ENCODE measurements at regions not wholly inside any gene's neighbourhood (a gene's known extent, or its start where the extent isn't known, plus 50 kb on each side); places are given as distances from the start of the nearest gene placed in this dataset.

- DNase-seq (ENCODE audit: low read depth in 1 of 2, low spot score in 1 of 2), result no peak
These were observed 161.1 kb upstream of the DPYD start for GRCh38 chr1:98081944-98082343.

GRCh38 chr1:98078596-98078995, 157.8 kb upstream of the DPYD start:
- no peak for DNase-seq (ENCODE audit: low read depth in 1 of 2, low spot score in 1 of 2)

GRCh38 chr1:98077691-98078090, 156.9 kb upstream of the DPYD start:
- no peak for DNase-seq (ENCODE audit: low read depth in 1 of 2, low spot score in 1 of 2)

GRCh38 chr1:98075626-98076025, 154.8 kb upstream of the DPYD start:
- DNase-seq (ENCODE audit: low read depth in 1 of 2, low spot score in 1 of 2), result no peak

- DNase-seq (ENCODE audit: low read depth in 1 of 2, low spot score in 1 of 2), result no peak
These were observed 153.0 kb upstream of the DPYD start for GRCh38 chr1:98073823-98074222.

GRCh38 chr1:98073106-98073505, 152.3 kb upstream of the DPYD start:
- no peak for DNase-seq (ENCODE audit: low read depth in 1 of 2, low spot score in 1 of 2)

GRCh38 chr1:98072047-98072446, 151.2 kb upstream of the DPYD start:
- DNase-seq (ENCODE audit: low read depth in 1 of 2, low spot score in 1 of 2), result no peak

- no peak for DNase-seq (ENCODE audit: low read depth in 1 of 2, low spot score in 1 of 2)
These were observed 147.2 kb upstream of the DPYD start for GRCh38 chr1:98068016-98068415.

- no peak for DNase-seq (ENCODE audit: low read depth in 1 of 2, low spot score in 1 of 2)
These were observed 146.1 kb upstream of the DPYD start for GRCh38 chr1:98066911-98067310.

- DNase-seq (ENCODE audit: low read depth in 1 of 2, low spot score in 1 of 2), result no peak
These were observed 138.8 kb upstream of the DPYD start for GRCh38 chr1:98059620-98060019.

- DNase-seq (ENCODE audit: low read depth in 1 of 2, low spot score in 1 of 2), result no peak
These were observed 137.8 kb upstream of the DPYD start for GRCh38 chr1:98058676-98059075.

- no peak for DNase-seq (ENCODE audit: low read depth in 1 of 2, low spot score in 1 of 2)
These were observed 136.5 kb upstream of the DPYD start for GRCh38 chr1:98057236-98057910.

GRCh38 chr1:98056781-98057180, 135.9 kb upstream of the DPYD start:
- DNase-seq (ENCODE audit: low read depth in 1 of 2, low spot score in 1 of 2), result no peak

- DNase-seq (ENCODE audit: low read depth in 1 of 2, low spot score in 1 of 2), result no peak
These were observed 134.6 kb upstream of the DPYD start for GRCh38 chr1:98055457-98055856.

GRCh38 chr1:98054786-98055185, 134.0 kb upstream of the DPYD start:
- no peak for DNase-seq (ENCODE audit: low read depth in 1 of 2, low spot score in 1 of 2)

GRCh38 chr1:98054367-98054701, 133.5 kb upstream of the DPYD start:
- no peak for DNase-seq (ENCODE audit: low read depth in 1 of 2, low spot score in 1 of 2)

GRCh38 chr1:98053471-98054366, 132.9 kb upstream of the DPYD start:
- DNase-seq (ENCODE audit: low read depth in 1 of 2, low spot score in 1 of 2), result peak in 1 of 2 donors; percentile 42

- DNase-seq (ENCODE audit: low read depth in 1 of 2, low spot score in 1 of 2), result peak; percentile 44 to 69
These were observed 130.3 kb upstream of the DPYD start for GRCh38 chr1:98051065-98051675.

- no peak for DNase-seq (ENCODE audit: low read depth in 1 of 2, low spot score in 1 of 2)
These were observed 128.7 kb upstream of the DPYD start for GRCh38 chr1:98049370-98050135.

GRCh38 chr1:98048751-98049325, 128.0 kb upstream of the DPYD start:
- no peak for DNase-seq (ENCODE audit: low read depth in 1 of 2, low spot score in 1 of 2)

GRCh38 chr1:98048244-98048643, 127.4 kb upstream of the DPYD start:
- peak in 1 of 2 donors; percentile 48 for DNase-seq (ENCODE audit: low read depth in 1 of 2, low spot score in 1 of 2)
